Naive thymus-derived CD4-positive, alpha-beta T cell (primary cell): ENCODE measurements at regions not wholly inside any gene's neighbourhood (a gene's known extent, or its start where the extent isn't known, plus 50 kb on each side); places are given as distances from the start of the nearest gene placed in this dataset.

ENCODE experiments used
- ATAC-seq: fragments of 150-1000 bp; cut with Tn5 transposase; 2 replicates; pipeline ENCODE4 v1.10.0; 2021; ENCODE audit warnings: mild to moderate bottlenecking, moderate library complexity
- CTCF ChIA-PET: fragments of 350-600 bp; sonication (Branson Sonifier 250); formaldehyde crosslinking; loops from one replicate; lab custom pipeline; 2021; ENCODE audit warnings: antibody characterized with exemption; lab: Charles Lee
- POLR2A ChIA-PET: fragments of 350-600 bp; sonication (Branson Sonifier 250); formaldehyde crosslinking; loops from one replicate; lab custom pipeline; 2021; ENCODE audit warnings: antibody characterized with exemption, inconsistent platforms; lab: Charles Lee
- DNase-seq, 9 donors: peaks; one replicate each; pipeline versions ENCODE4 v3.0.0 to v3.0.0-alpha.2; 2020 to 2022; ENCODE audit warnings: mixed read lengths in 1 of 9
- H3K27ac ChIP-seq: one replicate; pipeline ENCODE4 v1.7.0; 2013; ENCODE audit warnings: mild to moderate bottlenecking, low read depth, low read length, moderate library complexity
- H3K27me3 ChIP-seq, 2 donors: one replicate each; pipeline ENCODE4 v1.7.0; 2013; ENCODE audit warnings: low read length in 2 of 2, mild to moderate bottlenecking in 2 of 2, moderate library complexity in 2 of 2; ENCODE audit not compliant: control insufficient read depth in 2 of 2, insufficient read depth in 2 of 2
- H3K36me3 ChIP-seq, 3 experiments: 1 replicate in 2 of 3; 2 replicates in 1 of 3; pipeline ENCODE4 v1.7.0; 2013; ENCODE audit warnings: low read length in 3 of 3, mild to moderate bottlenecking in 3 of 3, moderate library complexity in 1 of 3; ENCODE audit not compliant: insufficient read depth in 3 of 3, control insufficient read depth in 2 of 3
- H3K4me1 ChIP-seq, 2 donors: one replicate each; pipeline ENCODE4 v1.7.0; 2013; ENCODE audit warnings: low read length in 2 of 2, mild to moderate bottlenecking in 2 of 2, moderate library complexity in 1 of 2; ENCODE audit not compliant: control insufficient read depth in 2 of 2, insufficient read depth in 2 of 2
- H3K4me3 ChIP-seq: 2 replicates; pipeline ENCODE4 v1.7.0; 2013; ENCODE audit warnings: mild to moderate bottlenecking, low read length
- H3K9me3 ChIP-seq, 3 experiments: 1 replicate in 2 of 3; 2 replicates in 1 of 3; pipeline ENCODE4 v1.7.0; 2013; ENCODE audit warnings: low read length in 3 of 3; ENCODE audit not compliant: control insufficient read depth in 2 of 3
- H3K27ac Mint-ChIP-seq, 9 donors: one replicate each; pipeline ENCODE4 v1.8.0; 2020 to 2022; ENCODE audit warnings: mixed read lengths in 9 of 9, mild to moderate bottlenecking in 8 of 9, moderate library complexity in 5 of 9, inconsistent platforms in 2 of 9
- H3K27me3 Mint-ChIP-seq, 5 donors: one replicate each; pipeline ENCODE4 v1.8.0; 2021 to 2022; ENCODE audit warnings: mixed read lengths in 5 of 5, mild to moderate bottlenecking in 1 of 5
- H3K36me3 Mint-ChIP-seq, 5 donors: one replicate each; pipeline ENCODE4 v1.8.0; 2020 to 2022; ENCODE audit warnings: mixed read lengths in 5 of 5, mild to moderate bottlenecking in 3 of 5, inconsistent platforms in 1 of 5
- H3K4me1 Mint-ChIP-seq, 7 donors: one replicate each; pipeline ENCODE4 v1.8.0; 2020 to 2022; ENCODE audit warnings: mixed read lengths in 7 of 7, mild to moderate bottlenecking in 3 of 7, inconsistent platforms in 1 of 7
- H3K4me3 Mint-ChIP-seq, 10 donors: one replicate each; pipeline ENCODE4 v1.8.0; 2020 to 2022; ENCODE audit warnings: mild to moderate bottlenecking in 10 of 10, mixed read lengths in 10 of 10, moderate library complexity in 6 of 10, inconsistent platforms in 2 of 10
- H3K9me3 Mint-ChIP-seq, 11 donors: one replicate each; pipeline ENCODE4 v1.8.0; 2020 to 2022; ENCODE audit warnings: mixed read lengths in 11 of 11, mild to moderate bottlenecking in 4 of 11, inconsistent platforms in 1 of 11, moderate library complexity in 1 of 11
- intact Hi-C, 2 donors: fragments of 100-400 bp; cut with micrococcal nuclease; formaldehyde crosslinking; loops; one replicate each; pipeline ENCODE4 v1.15.1; 2023

DNA sequence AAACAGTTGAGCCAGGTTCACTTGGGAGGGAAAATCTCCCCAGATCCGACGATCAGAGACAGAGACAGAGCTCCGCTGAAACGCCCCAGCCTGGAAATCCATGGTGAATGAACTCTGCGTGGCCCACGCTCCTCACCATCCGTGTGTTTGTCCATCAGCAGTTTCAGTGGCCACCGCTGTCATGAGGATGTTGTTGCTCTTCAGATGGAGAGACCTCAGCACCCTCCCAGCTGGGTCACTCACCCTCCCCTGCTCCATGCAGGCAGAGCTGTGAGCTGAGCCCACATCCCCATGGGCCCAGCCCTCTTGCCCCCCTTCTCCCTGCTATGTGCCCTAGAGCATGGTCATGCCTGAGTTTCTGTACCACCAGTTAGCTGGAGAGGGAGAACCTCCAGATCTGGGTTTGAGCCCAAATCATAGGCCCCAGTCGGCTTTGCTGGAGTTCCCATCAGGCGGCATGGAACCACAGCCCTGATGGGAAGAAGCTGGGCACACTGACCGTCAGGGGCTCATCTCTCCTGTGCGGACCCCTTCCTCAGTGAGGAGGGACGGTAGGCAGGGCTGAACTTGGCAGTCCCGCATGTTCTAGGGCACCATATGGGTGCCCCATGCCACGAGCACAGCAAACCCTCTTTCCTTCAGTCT, 154.4 kb upstream of the COL5A1 start:
- DNase-seq: no peak
- CTCF ChIA-PET: no interaction called here
- ATAC-seq: no peak
- H3K4me3 ChIP-seq: no peak overlapping the region
- POLR2A ChIA-PET: no interaction called here
- Mint-ChIP-seq H3K27me3 (peaks cover 0 to 8% (median 4%) of the 10 kb centered on the region in 5 donors), H3K4me1 (no peaks in the 10 kb centered on the region), H3K9me3 (peaks cover 0 to 1% (median 0%) of the 10 kb centered on the region in 11 donors), H3K36me3 (no peaks in the 10 kb centered on the region), H3K4me3 (no peak overlapping the region), H3K27ac (no peak overlapping the region)
- no peak overlapping the region for H3K27ac ChIP-seq
- intact Hi-C loops: no loop called here
- no peaks in the 10 kb centered on the region for H3K4me1 ChIP-seq
- H3K27me3 ChIP-seq: no peaks in the 10 kb centered on the region
- H3K9me3 ChIP-seq: no peaks in the 10 kb centered on the region
- H3K36me3 ChIP-seq: no peaks in the 10 kb centered on the region

DNA sequence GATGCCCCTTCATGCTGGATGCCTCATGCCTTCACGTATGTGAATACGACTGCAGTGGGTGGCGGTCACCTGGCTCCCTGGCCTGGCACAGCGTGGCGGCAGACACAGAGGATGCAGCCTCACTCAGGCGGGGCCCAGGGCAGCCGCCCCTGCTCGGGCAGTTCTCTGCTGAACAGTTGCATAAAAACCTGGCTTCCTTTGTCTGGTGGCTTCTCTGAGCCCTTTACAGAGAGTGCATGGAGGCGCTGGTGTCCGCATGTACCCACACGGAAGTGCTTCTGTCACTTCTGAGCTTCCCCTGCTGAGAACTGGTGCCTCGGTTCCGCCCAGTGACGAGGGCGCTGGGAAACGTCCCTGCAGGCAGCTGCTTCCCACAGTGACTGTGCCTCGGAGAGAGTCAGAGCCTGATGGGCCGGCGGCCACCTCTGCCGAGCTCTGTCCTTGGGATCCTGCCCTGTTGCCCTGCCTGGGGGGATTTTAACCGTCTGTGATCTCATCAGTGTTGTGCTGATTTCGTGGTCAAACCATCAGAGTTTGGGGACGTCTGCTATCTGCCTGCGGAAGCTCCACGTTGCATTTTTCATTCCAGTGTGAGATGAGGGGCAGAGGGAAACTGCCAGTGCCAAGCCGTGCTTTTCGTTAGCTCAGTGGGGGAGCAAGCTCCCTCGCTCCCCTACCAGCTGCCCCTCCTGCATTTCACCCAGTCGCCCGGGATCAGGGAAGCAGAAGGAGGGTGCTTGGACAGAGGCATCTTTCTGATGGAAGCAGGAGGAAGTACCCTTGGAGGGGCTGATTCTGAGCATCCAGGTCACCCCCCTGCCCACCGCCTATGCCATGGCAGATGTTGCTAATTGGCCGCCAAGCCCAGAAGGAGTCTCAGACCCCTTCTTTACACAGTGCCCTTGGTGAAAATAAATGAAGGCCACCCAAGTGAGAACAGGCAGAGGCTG, 153.0 kb upstream of the COL5A1 start:
- Histone ChIP-seq H3K4me3 (no peak overlapping the region), H3K36me3 (no peaks in the 10 kb centered on the region), H3K4me1 (no peaks in the 10 kb centered on the region), H3K27ac (no peak overlapping the region), H3K9me3 (no peaks in the 10 kb centered on the region), H3K27me3 (no peaks in the 10 kb centered on the region)
- no peaks in the 10 kb centered on the region for H3K36me3 Mint-ChIP-seq
- intact Hi-C loops: no loop called here
- no peak overlapping the region for H3K4me3 Mint-ChIP-seq
- DNase-seq (no peak), ATAC-seq (no peak)
- H3K9me3 Mint-ChIP-seq: no peaks in the 10 kb centered on the region
- CTCF ChIA-PET: no interaction called here
- H3K27ac Mint-ChIP-seq: no peak overlapping the region
- POLR2A ChIA-PET: interaction anchor here (0.6 kb wide), 1 partner anchor 55 kb away, joined by 6 read pairs; no protein-coding TSS in a partner anchor
- no peaks in the 10 kb centered on the region for H3K4me1 Mint-ChIP-seq
- peaks cover 0 to 14% (median 8%) of the 10 kb centered on the region in 5 donors for H3K27me3 Mint-ChIP-seq

DNA sequence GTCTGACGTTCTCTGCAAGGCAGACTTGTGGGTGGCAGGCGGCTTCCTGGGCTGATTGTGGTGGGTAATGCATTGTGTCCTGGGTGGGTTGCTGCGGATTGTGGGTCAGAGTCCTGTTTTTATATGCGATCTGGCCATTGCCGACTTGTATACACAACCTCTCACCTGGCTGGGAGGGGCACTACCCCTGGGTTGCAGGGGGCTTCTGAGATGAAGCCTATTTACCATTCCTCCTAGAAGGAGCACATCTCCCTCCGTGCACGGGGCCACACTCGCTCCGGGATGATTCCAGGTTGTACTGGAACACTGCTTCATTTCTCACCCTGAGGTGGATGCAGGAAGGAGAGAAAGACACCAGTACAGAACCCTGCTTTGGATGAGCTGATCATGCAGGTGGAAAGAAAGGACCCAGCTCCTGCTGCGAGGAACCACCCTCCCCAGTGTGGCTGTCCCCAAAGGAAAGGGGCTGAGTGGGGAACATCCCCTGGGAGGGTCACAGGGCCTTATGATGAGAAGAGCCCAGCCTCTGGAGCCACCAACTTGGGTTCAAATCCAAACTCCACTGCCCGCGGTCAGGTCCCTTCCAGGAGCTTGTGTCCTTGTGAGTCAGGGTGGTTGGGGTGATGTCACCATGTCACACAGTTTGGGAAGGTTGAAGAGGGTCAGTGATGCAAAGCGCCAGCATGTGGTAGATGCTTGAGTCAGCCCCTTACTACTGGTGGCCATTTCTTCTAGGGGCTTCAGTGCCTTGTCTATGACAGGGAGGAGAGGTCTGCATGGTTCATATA, 151.8 kb upstream of the COL5A1 start:
- CTCF ChIA-PET: interaction anchor here (0.7 kb wide), 1 partner anchor 11 kb away, joined by 3 read pairs; no protein-coding TSS in a partner anchor
- H3K4me1 Mint-ChIP-seq: no peaks in the 10 kb centered on the region
- Histone ChIP-seq H3K27me3 (no peaks in the 10 kb centered on the region), H3K36me3 (no peaks in the 10 kb centered on the region), H3K9me3 (no peaks in the 10 kb centered on the region), H3K4me1 (no peaks in the 10 kb centered on the region), H3K27ac (no peak overlapping the region), H3K4me3 (no peak overlapping the region)
- peaks cover 0 to 14% (median 8%) of the 10 kb centered on the region in 5 donors for H3K27me3 Mint-ChIP-seq
- H3K27ac Mint-ChIP-seq: no peak overlapping the region
- H3K4me3 Mint-ChIP-seq: no peak overlapping the region
- DNase-seq: no peak
- POLR2A ChIA-PET: no interaction called here
- H3K36me3 Mint-ChIP-seq: no peaks in the 10 kb centered on the region
- intact Hi-C loops: no loop called here
- no peaks in the 10 kb centered on the region for H3K9me3 Mint-ChIP-seq
- no peak for ATAC-seq

DNA sequence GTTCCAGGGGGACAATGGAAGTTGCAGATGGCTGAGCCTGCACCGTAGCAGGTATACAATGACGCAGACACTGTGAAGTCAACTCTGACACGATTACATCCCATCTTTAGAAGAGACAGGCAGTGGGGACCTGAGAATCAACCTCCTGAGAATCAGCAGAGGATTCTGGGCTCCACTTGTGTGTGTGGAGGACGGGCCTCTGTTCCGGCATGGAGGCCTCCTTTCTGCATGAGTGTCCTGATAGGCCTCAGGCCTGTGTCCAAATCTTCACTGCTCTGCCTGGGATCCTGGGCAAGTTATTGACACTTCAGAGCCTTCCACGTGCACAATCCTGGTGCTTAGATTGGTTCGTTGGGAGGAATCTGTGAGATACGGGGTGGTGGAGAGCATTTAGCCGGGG, 151.2 kb upstream of the COL5A1 start:
- H3K9me3 Mint-ChIP-seq: no peaks in the 10 kb centered on the region
- H3K4me1 ChIP-seq: no peaks in the 10 kb centered on the region
- intact Hi-C loops: no loop called here
- H3K4me3 Mint-ChIP-seq: no peak overlapping the region
- no peak overlapping the region for H3K27ac Mint-ChIP-seq
- H3K36me3 ChIP-seq: no peaks in the 10 kb centered on the region
- H3K36me3 Mint-ChIP-seq: no peaks in the 10 kb centered on the region
- no peak overlapping the region for H3K4me3 ChIP-seq
- no peak for ATAC-seq
- DNase-seq: no peak
- H3K4me1 Mint-ChIP-seq: no peaks in the 10 kb centered on the region
- H3K27me3 Mint-ChIP-seq: peaks cover 0 to 18% (median 8%) of the 10 kb centered on the region in 5 donors
- no peak overlapping the region for H3K27ac ChIP-seq
- ChIA-PET CTCF (interaction anchor here (0.7 kb wide), 1 partner anchor 11 kb away, joined by 3 read pairs; no protein-coding TSS in a partner anchor), POLR2A (no interaction called here)
- H3K27me3 ChIP-seq: no peaks in the 10 kb centered on the region
- no peaks in the 10 kb centered on the region for H3K9me3 ChIP-seq

DNA sequence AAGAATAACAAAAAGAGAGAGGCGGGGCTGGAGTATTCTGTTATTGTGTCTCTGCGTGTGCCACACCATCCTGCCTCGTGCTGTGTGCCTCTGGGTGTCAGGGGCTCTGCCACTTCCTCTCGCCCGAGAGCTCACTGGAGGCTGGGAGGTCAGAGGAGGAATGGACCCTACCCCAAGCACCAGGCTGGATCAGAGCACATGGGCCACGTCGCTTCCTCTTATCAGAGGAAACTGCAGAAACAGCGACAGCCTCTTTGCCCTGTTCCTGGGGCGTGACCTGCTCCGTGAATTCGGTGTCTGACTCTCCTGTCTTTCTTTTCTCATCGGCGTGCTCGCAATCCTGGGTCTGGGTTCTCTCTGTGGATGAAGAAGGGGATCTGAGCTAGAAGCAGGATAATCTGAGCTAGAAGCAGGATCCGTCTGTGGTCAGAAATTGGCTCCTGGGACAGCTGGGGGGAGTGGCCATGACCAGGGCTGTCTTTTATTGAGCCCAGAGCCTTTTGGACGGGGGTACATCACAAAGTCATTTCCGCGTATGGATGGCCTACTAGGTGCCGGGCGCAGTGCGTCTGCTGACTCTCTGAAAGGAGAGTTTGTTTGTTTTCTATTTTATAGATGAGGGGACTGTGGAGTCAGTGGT, 150.3 kb upstream of the COL5A1 start:
- Histone ChIP-seq H3K9me3 (no peaks in the 10 kb centered on the region), H3K4me3 (no peak overlapping the region), H3K27me3 (no peaks in the 10 kb centered on the region), H3K27ac (no peak overlapping the region), H3K4me1 (no peaks in the 10 kb centered on the region), H3K36me3 (no peaks in the 10 kb centered on the region)
- ChIA-PET POLR2A (no interaction called here), CTCF (no interaction called here)
- no peaks in the 10 kb centered on the region for H3K9me3 Mint-ChIP-seq
- H3K27ac Mint-ChIP-seq: no peak overlapping the region
- no peak overlapping the region for H3K4me3 Mint-ChIP-seq
- H3K27me3 Mint-ChIP-seq: peaks cover 0 to 24% (median 8%) of the 10 kb centered on the region in 5 donors
- intact Hi-C loops: no loop called here
- H3K4me1 Mint-ChIP-seq: no peaks in the 10 kb centered on the region
- ATAC-seq (no peak), DNase-seq (no peak)
- no peaks in the 10 kb centered on the region for H3K36me3 Mint-ChIP-seq

DNA sequence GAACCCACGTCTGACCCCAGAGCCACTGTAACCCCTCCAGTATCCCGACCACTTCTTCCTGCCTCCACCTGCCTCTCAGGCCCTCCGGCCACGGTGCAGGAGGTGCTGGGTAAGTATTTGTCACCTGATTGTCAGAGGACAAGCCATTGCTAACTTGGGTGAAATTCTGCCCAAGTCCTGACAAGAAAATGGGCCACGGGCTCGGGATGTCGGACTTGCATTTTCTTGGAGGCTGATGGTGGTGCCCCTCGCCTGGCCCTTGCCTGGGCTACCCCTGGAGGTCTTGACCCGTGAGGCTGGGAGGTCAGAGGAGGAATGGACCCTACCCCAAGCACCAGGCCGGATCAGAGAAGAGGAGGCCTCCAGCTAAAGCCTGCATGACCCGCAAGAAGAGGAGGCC, 149.7 kb upstream of the COL5A1 start:
- DNase-seq: no peak
- no peak for ATAC-seq
- intact Hi-C loops: no loop called here

More for the DNA sequence above, 149.7 kb upstream of the COL5A1 start:
- Mint-ChIP-seq H3K4me1 (no peaks in the 10 kb centered on the region), H3K27ac (no peak overlapping the region), H3K4me3 (no peak overlapping the region), H3K36me3 (no peaks in the 10 kb centered on the region), H3K9me3 (no peaks in the 10 kb centered on the region), H3K27me3 (peaks cover 0 to 24% (median 8%) of the 10 kb centered on the region in 5 donors)
- H3K36me3 ChIP-seq: no peaks in the 10 kb centered on the region
- no peak overlapping the region for H3K27ac ChIP-seq
- no peak overlapping the region for H3K4me3 ChIP-seq
- POLR2A ChIA-PET: no interaction called here
- CTCF ChIA-PET: no interaction called here
- H3K4me1 ChIP-seq: no peaks in the 10 kb centered on the region
- H3K9me3 ChIP-seq: no peaks in the 10 kb centered on the region
- no peaks in the 10 kb centered on the region for H3K27me3 ChIP-seq
